Gastroesophageal sphincter (tissue), 4 donors: ENCODE measurements at regions not wholly inside any gene's neighbourhood (a gene's known extent, or its start where the extent isn't known, plus 50 kb on each side); places are given as distances from the start of the nearest gene placed in this dataset.

Source experiments
- ATAC-seq: fragments of 150-250 bp; one replicate; pipeline ENCODE4 v1.9.1; 2016; ENCODE audit warnings: mild to moderate bottlenecking, moderate library complexity
- H3K27ac ChIP-seq, 4 donors: fragments of 200-600 bp; sonication (generic) in 3 of 4; 1 replicate in 3 of 4; 2 replicates in 1 of 4; pipeline ENCODE4 v1.5.1; 2016 to 2019
- H3K27me3 ChIP-seq: fragments of 200-600 bp; sonication (generic); one replicate; pipeline ENCODE4 v1.5.1; 2019
- H3K36me3 ChIP-seq, 2 donors: fragments of 200-600 bp; sonication (generic); one replicate each; pipeline ENCODE4 v1.5.1; 2019; ENCODE audit warnings: control low read depth in 1 of 2
- H3K4me1 ChIP-seq, 3 donors: fragments of 200-600 bp; sonication (generic); 1 replicate in 2 of 3; 2 replicates in 1 of 3; pipeline ENCODE4 v1.5.1; 2016 to 2019; ENCODE audit warnings: control low read depth in 2 of 3
- H3K4me3 ChIP-seq, 2 donors: fragments of 200-600 bp; sonication (generic); one replicate each; pipeline ENCODE4 v1.5.1; 2019; ENCODE audit warnings: mild to moderate bottlenecking in 1 of 2, moderate library complexity in 1 of 2
- H3K9me3 ChIP-seq, 3 donors: fragments of 200-600 bp; sonication (generic); one replicate each; pipeline ENCODE4 v1.5.1; 2017 to 2019; ENCODE audit warnings: control low read depth in 2 of 3
- CTCF ChIP-seq, 4 experiments: fragments of 200-600 bp in 2 of 4; fragments of 450-650 bp in 2 of 4; sonication (generic) in 1 of 4; IDR thresholded peaks; one replicate each; pipeline ENCODE4 v1.5.1; 2017 to 2019; ENCODE audit warnings: antibody characterized with exemption in 4 of 4, mild to moderate bottlenecking in 2 of 4, moderate library complexity in 2 of 4
- EP300 ChIP-seq: sonication (generic); formaldehyde crosslinking; IDR thresholded peaks from one replicate; pipeline ENCODE4 v1.6.1; 2017; ENCODE audit warnings: antibody characterized with exemption, mild to moderate bottlenecking
- POLR2A ChIP-seq, 2 donors: fragments of 450-650 bp; IDR thresholded peaks; one replicate each; pipeline ENCODE4 v1.6.1; 2017; ENCODE audit warnings: antibody characterized with exemption in 2 of 2, mild to moderate bottlenecking in 2 of 2, moderate library complexity in 1 of 2
- POLR2AphosphoS5 ChIP-seq: sonication (generic); formaldehyde crosslinking; IDR thresholded peaks from one replicate; pipeline ENCODE4 v1.6.1; 2017; ENCODE audit warnings: antibody characterized with exemption
- WGBS, 2 donors: methylation state at CpG; one replicate each; pipeline ENCODE4 v1.1.5; 2018; ENCODE audit warnings: low coverage in 1 of 2; 5-methylcytosine and 5-hydroxymethylcytosine counted together

GRCh38 chr3:94241986-94242385, 179.1 kb downstream of the NSUN3 start:
- no peaks in the 10 kb centered on the region for H3K4me1 ChIP-seq
- no peak for ATAC-seq
- TF ChIP-seq POLR2A (IDR thresholded peaks at IDR 0.05) (no peak), POLR2AphosphoS5 (no peak), EP300 (no peak)
- no peak overlapping the region for H3K27ac ChIP-seq
- no peaks in the 10 kb centered on the region for H3K27me3 ChIP-seq
- H3K9me3 ChIP-seq = no peaks in the 10 kb centered on the region
- H3K4me3 ChIP-seq = no peak overlapping the region
- 45 to 89% methylated on average over 3 of the region's 3 CpGs for WGBS, 2 donors
- no peaks in the 10 kb centered on the region for H3K36me3 ChIP-seq

GRCh38 chr3:94246171-94246570, 183.3 kb downstream of the NSUN3 start:
- 23 to 26% methylated on average over 3 to 4 of the region's 4 CpGs for WGBS, 2 donors
- Histone ChIP-seq H3K9me3 (no peaks in the 10 kb centered on the region), H3K27me3 (no peaks in the 10 kb centered on the region), H3K4me3 (no peak overlapping the region), H3K36me3 (no peaks in the 10 kb centered on the region), H3K27ac (no peak overlapping the region), H3K4me1 (no peaks in the 10 kb centered on the region)
- TF ChIP-seq POLR2AphosphoS5 (no peak), POLR2A (IDR thresholded peaks at IDR 0.05) (no peak), EP300 (no peak), CTCF (IDR thresholded peaks at IDR 0.05) (no peak)
- ATAC-seq = no peak

- Histone ChIP-seq H3K4me1 (no peaks in the 10 kb centered on the region), H3K27ac (no peak overlapping the region), H3K4me3 (no peak overlapping the region), H3K36me3 (no peaks in the 10 kb centered on the region), H3K9me3 (no peaks in the 10 kb centered on the region), H3K27me3 (no peaks in the 10 kb centered on the region)
- ATAC-seq = no peak
- no peak for TF ChIP-seq POLR2AphosphoS5
- TF ChIP-seq POLR2A (IDR thresholded peaks at IDR 0.05) = no peak
- no peak for TF ChIP-seq CTCF (IDR thresholded peaks at IDR 0.05)
- no peak for TF ChIP-seq EP300
- WGBS, 2 donors = 46 to 69% methylated on average over 1 of the region's 1 CpG
These were observed 185.2 kb downstream of the NSUN3 start for GRCh38 chr3:94248042-94248441.

- no peaks in the 10 kb centered on the region for H3K36me3 ChIP-seq
- no peak for ATAC-seq
- H3K27ac ChIP-seq = no peak overlapping the region
- H3K27me3 ChIP-seq = no peaks in the 10 kb centered on the region
- H3K4me1 ChIP-seq = no peaks in the 10 kb centered on the region
- H3K9me3 ChIP-seq = no peaks in the 10 kb centered on the region
- H3K4me3 ChIP-seq = no peak overlapping the region
- TF ChIP-seq EP300 (no peak), POLR2A (IDR thresholded peaks at IDR 0.05) (no peak), POLR2AphosphoS5 (no peak), CTCF (IDR thresholded peaks at IDR 0.05) (peak; percentile 53 to 78 (median 68))
- 44 to 48% methylated on average over 4 to 5 of the region's 5 CpGs for WGBS, 2 donors
These were observed 186.7 kb downstream of the NSUN3 start for GRCh38 chr3:94249491-94250079.

GRCh38 chr3:94251566-94251965, 188.7 kb downstream of the NSUN3 start:
- H3K27me3 ChIP-seq = no peaks in the 10 kb centered on the region
- H3K27ac ChIP-seq = no peak overlapping the region
- ATAC-seq = no peak
- H3K4me1 ChIP-seq = no peaks in the 10 kb centered on the region
- no peak for TF ChIP-seq CTCF (IDR thresholded peaks at IDR 0.05)
- TF ChIP-seq POLR2A (IDR thresholded peaks at IDR 0.05) = no peak
- TF ChIP-seq POLR2AphosphoS5 = no peak
- TF ChIP-seq EP300 = no peak
- 69 to 90% methylated on average over 1 of the region's 1 CpG for WGBS, 2 donors
- H3K4me3 ChIP-seq = no peak overlapping the region
- no peaks in the 10 kb centered on the region for H3K9me3 ChIP-seq
- no peaks in the 10 kb centered on the region for H3K36me3 ChIP-seq
